Colonic mucosa (tissue), 4 donors: ENCODE measurements at regions not wholly inside any gene's neighbourhood (a gene's known extent, or its start where the extent isn't known, plus 50 kb on each side); places are given as distances from the start of the nearest gene placed in this dataset.

Experiments used
- DNase-seq: peaks from one replicate; pipeline ENCODE4 v3.0.0-alpha.2; 2020
- H3K27ac ChIP-seq: fragments of 200-600 bp; one replicate; pipeline ENCODE4 v1.8.0; 2021
- H3K27me3 ChIP-seq: fragments of 200-600 bp; one replicate; pipeline ENCODE4 v1.8.0; 2021
- H3K36me3 ChIP-seq: fragments of 200-600 bp; one replicate; pipeline ENCODE4 v1.8.0; 2021
- H3K4me1 ChIP-seq: fragments of 200-600 bp; one replicate; pipeline ENCODE4 v1.8.0; 2021; ENCODE audit warnings: mild to moderate bottlenecking
- H3K4me3 ChIP-seq: fragments of 200-600 bp; one replicate; pipeline ENCODE4 v1.8.0; 2021
- H3K9ac ChIP-seq, 2 donors: one replicate each; pipeline ENCODE4 v1.7.0; 2013; ENCODE audit warnings: control low read depth in 2 of 2, low read depth in 2 of 2, low read length in 2 of 2
- H3K9me3 ChIP-seq: fragments of 200-600 bp; one replicate; pipeline ENCODE4 v1.8.0; 2021
- intact Hi-C: fragments of 100-400 bp; cut with DNase I; formaldehyde crosslinking; loops from one replicate; pipeline ENCODE4 v1.14.1; 2022
- TF ChIP-seq, protein P1 (sequence below): fragments of 200-600 bp; IDR thresholded peaks from one replicate; pipeline ENCODE4 v1.8.0; 2022; ENCODE audit warnings: antibody characterized with exemption, mild to moderate bottlenecking
- donor health status: healthy.
- donor health status: DM: no; HTN: no; CAD: no.
- donor health status: DM: no; HTN: no; CAD: no.

DNA sequence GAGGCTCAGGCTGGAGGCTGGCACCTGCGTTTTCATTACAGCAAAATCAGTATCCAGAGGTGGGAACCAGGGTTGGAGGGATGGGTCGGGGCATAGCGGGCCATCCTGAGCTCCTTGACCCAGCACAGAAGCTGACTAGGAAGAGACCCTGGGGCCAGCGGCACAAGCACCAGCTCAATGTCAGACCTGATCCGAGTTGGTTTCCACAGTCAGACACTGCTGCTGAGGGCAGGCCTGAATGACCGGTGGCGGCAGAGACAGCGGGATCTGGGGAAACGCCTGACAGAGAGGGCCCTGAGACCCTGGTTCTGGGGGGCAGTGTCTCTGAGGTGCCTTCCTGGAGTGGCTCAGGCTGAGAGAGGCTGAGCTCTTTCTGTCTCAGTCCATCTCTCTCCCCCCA is 162.0 kb upstream of the C1orf174 start:
- Histone ChIP-seq H3K27me3 (no peaks in the 10 kb centered on the region), H3K9ac (no peak overlapping the region), H3K27ac (no peak overlapping the region), H3K9me3 (no peaks in the 10 kb centered on the region), H3K36me3 (no peaks in the 10 kb centered on the region), H3K4me3 (no peak overlapping the region), H3K4me1 (no peaks in the 10 kb centered on the region)
- TF ChIP-seq, protein P1, sequence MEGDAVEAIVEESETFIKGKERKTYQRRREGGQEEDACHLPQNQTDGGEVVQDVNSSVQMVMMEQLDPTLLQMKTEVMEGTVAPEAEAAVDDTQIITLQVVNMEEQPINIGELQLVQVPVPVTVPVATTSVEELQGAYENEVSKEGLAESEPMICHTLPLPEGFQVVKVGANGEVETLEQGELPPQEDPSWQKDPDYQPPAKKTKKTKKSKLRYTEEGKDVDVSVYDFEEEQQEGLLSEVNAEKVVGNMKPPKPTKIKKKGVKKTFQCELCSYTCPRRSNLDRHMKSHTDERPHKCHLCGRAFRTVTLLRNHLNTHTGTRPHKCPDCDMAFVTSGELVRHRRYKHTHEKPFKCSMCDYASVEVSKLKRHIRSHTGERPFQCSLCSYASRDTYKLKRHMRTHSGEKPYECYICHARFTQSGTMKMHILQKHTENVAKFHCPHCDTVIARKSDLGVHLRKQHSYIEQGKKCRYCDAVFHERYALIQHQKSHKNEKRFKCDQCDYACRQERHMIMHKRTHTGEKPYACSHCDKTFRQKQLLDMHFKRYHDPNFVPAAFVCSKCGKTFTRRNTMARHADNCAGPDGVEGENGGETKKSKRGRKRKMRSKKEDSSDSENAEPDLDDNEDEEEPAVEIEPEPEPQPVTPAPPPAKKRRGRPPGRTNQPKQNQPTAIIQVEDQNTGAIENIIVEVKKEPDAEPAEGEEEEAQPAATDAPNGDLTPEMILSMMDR: no peak
- DNase-seq: no peak
- intact Hi-C loops: no loop called here

DNA sequence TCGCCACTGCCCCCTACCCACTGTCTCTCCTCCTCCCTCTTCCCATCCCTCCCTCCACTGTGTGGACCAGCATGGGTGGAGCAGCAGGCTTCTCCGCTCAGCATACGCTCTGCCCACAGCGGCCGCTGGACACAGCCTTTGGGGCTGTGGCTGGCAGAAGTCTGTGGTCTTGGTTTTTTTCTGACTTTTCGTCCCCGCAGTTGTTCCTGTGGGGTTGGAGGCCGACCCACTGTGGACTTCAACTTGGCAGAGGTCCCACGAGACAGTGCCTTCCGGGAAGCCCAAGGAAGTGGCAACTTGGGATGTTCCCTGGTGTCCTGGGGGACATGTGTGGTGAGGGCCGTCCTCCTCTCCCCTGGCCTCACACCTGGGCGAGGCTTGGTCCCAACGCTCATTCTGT is 162.5 kb upstream of the C1orf174 start:
- no peaks in the 10 kb centered on the region for H3K27me3 ChIP-seq
- H3K36me3 ChIP-seq: no peaks in the 10 kb centered on the region
- TF ChIP-seq, protein P1: no peak
- H3K4me1 ChIP-seq: no peaks in the 10 kb centered on the region
- H3K9me3 ChIP-seq: no peaks in the 10 kb centered on the region
- no peak overlapping the region for H3K27ac ChIP-seq
- no peak overlapping the region for H3K4me3 ChIP-seq
- intact Hi-C loops: no loop called here
- no peak overlapping the region for H3K9ac ChIP-seq
- DNase-seq: no peak

DNA sequence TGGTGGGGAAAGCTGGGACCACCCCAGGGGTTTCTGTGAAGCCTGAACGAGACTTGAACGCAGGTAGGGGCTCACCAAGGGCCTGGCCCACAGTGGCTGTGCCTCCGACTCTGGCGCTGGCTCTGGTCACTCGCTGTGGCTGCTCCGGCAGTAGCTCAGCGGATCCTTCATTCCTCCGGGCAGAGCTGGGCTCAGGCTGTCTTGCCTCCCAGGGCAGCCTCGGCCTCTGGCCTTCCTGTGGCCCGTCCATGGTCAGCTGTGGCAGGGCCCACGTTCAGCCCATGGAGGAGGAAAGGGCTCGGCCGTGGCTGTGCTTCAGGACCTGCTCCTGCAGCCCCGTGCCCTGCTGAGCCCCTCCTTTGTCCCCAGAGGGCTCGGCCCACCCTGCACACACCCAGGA is 162.9 kb upstream of the C1orf174 start:
- no peak overlapping the region for H3K9ac ChIP-seq
- TF ChIP-seq, protein P1: no peak
- no peaks in the 10 kb centered on the region for H3K36me3 ChIP-seq
- no peak for DNase-seq
- H3K27ac ChIP-seq: no peak overlapping the region
- no peaks in the 10 kb centered on the region for H3K27me3 ChIP-seq
- no peak overlapping the region for H3K4me3 ChIP-seq
- H3K9me3 ChIP-seq: no peaks in the 10 kb centered on the region
- H3K4me1 ChIP-seq: no peaks in the 10 kb centered on the region
- intact Hi-C loops: no loop called here

DNA sequence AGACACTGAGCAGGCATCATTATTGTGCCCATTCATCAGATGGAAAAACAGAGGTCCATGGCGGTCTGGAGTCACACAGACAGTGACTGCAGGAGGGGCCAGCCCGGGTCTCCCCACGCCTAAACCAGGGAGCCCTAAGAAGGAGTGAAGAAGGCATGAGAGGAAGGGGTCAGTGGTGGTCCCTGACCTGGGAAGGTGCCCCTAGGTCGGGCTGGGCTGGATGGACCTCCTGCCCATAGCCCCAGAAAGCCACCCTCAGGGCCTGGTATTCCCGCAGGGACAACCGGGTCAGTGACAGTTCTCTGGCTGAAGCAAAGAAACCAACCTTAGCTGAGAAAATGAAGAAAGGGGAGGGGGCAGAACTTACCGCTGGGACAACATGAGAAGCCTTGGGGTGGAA is 163.4 kb upstream of the C1orf174 start:
- no peak for DNase-seq
- intact Hi-C loops: no loop called here
- Histone ChIP-seq H3K4me3 (no peak overlapping the region), H3K27me3 (no peaks in the 10 kb centered on the region), H3K9me3 (no peaks in the 10 kb centered on the region), H3K4me1 (no peaks in the 10 kb centered on the region), H3K9ac (no peak overlapping the region), H3K27ac (no peak overlapping the region), H3K36me3 (no peaks in the 10 kb centered on the region)
- TF ChIP-seq, protein P1: no peak

DNA sequence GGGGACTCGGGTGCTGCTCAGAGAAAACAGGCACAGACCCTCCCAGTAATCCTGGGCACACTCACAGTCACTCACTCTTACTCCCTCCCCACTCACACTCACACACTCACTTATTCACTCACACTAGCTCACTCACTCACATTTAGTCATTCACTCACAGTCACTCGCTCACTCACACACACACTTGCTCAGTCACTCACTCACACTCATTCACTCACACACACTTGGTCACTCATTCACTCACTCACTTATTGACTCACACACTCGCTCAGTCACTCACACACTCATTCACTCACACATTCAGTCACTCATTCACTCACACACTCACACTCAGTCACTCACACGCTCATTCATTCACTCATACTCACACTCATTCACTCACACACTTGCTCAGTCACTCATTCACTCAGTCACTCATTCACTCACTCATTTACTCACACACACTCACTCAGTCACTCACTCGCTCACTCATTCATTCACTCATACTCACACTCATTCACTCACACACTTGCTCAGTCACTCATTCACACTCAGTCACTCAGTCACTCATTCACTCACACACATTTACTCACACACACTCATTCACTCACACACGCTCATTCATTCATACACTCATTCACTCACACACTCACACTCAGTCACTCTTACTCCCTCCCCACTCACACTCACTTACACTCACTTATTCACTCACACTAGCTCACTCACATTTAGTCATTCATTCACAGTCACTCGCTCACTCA is 164.2 kb upstream of the C1orf174 start:
- intact Hi-C loops: no loop called here
- no peaks in the 10 kb centered on the region for H3K36me3 ChIP-seq
- H3K27me3 ChIP-seq: no peaks in the 10 kb centered on the region
- H3K9ac ChIP-seq: no peak overlapping the region
- TF ChIP-seq, protein P1: no peak
- no peak for DNase-seq
- no peaks in the 10 kb centered on the region for H3K4me1 ChIP-seq
- no peak overlapping the region for H3K27ac ChIP-seq
- no peak overlapping the region for H3K4me3 ChIP-seq
- H3K9me3 ChIP-seq: no peaks in the 10 kb centered on the region
